Lower lobe of right lung (tissue), 2 donors: ENCODE measurements at regions not wholly inside any gene's neighbourhood (a gene's known extent, or its start where the extent isn't known, plus 50 kb on each side); places are given as distances from the start of the nearest gene placed in this dataset.

Experiments used
- ATAC-seq, 2 donors: fragments of 200-7000 bp; cut with Tn5 transposase; one replicate each; pipeline ENCODE4 v1.9.1; 2020 to 2022; ENCODE audit warnings: mild to moderate bottlenecking in 2 of 2, moderate library complexity in 2 of 2
- DNase-seq: peaks from one replicate; pipeline ENCODE4 v3.0.0-alpha.2; 2020
- H3K27ac ChIP-seq: fragments of 200-600 bp; one replicate; pipeline ENCODE4 v1.8.0; 2022
- H3K27me3 ChIP-seq: fragments of 200-600 bp; one replicate; pipeline ENCODE4 v1.8.0; 2022; ENCODE audit warnings: low read depth
- H3K36me3 ChIP-seq: fragments of 200-600 bp; one replicate; pipeline ENCODE4 v1.8.0; 2022; ENCODE audit warnings: mild to moderate bottlenecking
- H3K4me1 ChIP-seq: fragments of 200-600 bp; one replicate; pipeline ENCODE4 v1.8.0; 2022
- H3K4me3 ChIP-seq: fragments of 200-600 bp; one replicate; pipeline ENCODE4 v1.8.0; 2022; ENCODE audit warnings: mild to moderate bottlenecking
- H3K9me3 ChIP-seq: fragments of 200-600 bp; one replicate; pipeline ENCODE4 v1.8.0; 2022
- intact Hi-C: fragments of 100-400 bp; cut with DNase I; formaldehyde crosslinking; loops from one replicate; pipeline ENCODE4 v1.11.0; 2022
- TF ChIP-seq, protein P1 (sequence below): fragments of 200-600 bp; IDR thresholded peaks from one replicate; pipeline ENCODE4 v1.8.0; 2022; ENCODE audit warnings: antibody characterized with exemption, mild to moderate bottlenecking
- donor health status: DM: no; HTN: yes; CAD: no; lungs with severe emphysema.

DNA sequence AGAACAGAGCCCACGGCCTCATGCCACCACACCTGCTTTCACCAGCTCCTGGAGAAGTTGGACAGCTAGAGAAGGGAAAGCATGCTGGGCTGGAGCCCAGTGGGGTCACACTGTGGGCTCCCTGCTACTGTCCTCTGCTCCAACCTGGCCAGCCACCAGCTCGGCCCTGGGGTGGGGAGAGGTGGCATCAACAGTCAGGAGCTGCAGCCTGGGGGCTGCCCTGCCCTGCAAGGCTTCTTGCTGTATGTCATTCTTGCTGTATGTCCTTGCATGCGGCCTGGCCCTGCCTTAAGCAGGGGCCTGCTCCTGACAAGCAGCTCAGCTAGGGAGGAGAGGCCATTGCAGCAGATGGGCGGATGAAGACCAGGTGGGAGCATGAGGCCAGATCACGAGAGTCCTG is 50.7 kb upstream of the CCL2 start:
- no peak for DNase-seq
- H3K27ac ChIP-seq, result no peak overlapping the region
- peaks cover 9% of the 10 kb centered on the region for H3K4me1 ChIP-seq
- H3K27me3 ChIP-seq, result no peaks in the 10 kb centered on the region
- intact Hi-C loops, result no loop called here
- TF ChIP-seq, protein P1, sequence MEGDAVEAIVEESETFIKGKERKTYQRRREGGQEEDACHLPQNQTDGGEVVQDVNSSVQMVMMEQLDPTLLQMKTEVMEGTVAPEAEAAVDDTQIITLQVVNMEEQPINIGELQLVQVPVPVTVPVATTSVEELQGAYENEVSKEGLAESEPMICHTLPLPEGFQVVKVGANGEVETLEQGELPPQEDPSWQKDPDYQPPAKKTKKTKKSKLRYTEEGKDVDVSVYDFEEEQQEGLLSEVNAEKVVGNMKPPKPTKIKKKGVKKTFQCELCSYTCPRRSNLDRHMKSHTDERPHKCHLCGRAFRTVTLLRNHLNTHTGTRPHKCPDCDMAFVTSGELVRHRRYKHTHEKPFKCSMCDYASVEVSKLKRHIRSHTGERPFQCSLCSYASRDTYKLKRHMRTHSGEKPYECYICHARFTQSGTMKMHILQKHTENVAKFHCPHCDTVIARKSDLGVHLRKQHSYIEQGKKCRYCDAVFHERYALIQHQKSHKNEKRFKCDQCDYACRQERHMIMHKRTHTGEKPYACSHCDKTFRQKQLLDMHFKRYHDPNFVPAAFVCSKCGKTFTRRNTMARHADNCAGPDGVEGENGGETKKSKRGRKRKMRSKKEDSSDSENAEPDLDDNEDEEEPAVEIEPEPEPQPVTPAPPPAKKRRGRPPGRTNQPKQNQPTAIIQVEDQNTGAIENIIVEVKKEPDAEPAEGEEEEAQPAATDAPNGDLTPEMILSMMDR, result no peak
- no peaks in the 10 kb centered on the region for H3K9me3 ChIP-seq
- H3K4me3 ChIP-seq, result no peak overlapping the region
- no peak for ATAC-seq
- H3K36me3 ChIP-seq, result no peaks in the 10 kb centered on the region
